ENCODE measurements at regions not wholly inside any gene's neighbourhood (a gene's known extent, or its start where the extent isn't known, plus 50 kb on each side); places are given as distances from the start of the nearest gene placed in this dataset.

DNA sequence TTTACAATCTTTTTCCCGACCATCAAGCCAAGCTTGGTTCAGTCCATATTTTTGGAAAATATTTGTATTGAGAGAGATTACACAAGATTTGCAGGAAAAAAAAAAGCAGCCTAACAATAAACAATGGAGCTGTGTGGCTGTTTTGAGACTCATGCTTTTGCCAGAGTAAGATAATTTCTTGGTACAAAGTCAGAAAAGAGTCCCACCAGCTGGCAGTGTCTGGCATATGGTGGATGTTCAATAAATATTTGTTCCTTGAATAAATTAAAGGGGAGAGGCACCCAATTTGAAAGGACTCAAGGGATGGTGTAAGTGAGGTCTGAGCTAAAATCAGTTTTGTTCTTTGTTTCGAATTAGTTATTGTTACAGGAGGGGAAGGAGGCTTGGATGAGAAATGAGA lies 78.1 kb upstream of the RPH3A start:
- no peak for TF ChIP-seq ZFP3 (CRISPR knock-in tag; IDR thresholded peaks at IDR 0.05)
- TF ChIP-seq, protein P1, sequence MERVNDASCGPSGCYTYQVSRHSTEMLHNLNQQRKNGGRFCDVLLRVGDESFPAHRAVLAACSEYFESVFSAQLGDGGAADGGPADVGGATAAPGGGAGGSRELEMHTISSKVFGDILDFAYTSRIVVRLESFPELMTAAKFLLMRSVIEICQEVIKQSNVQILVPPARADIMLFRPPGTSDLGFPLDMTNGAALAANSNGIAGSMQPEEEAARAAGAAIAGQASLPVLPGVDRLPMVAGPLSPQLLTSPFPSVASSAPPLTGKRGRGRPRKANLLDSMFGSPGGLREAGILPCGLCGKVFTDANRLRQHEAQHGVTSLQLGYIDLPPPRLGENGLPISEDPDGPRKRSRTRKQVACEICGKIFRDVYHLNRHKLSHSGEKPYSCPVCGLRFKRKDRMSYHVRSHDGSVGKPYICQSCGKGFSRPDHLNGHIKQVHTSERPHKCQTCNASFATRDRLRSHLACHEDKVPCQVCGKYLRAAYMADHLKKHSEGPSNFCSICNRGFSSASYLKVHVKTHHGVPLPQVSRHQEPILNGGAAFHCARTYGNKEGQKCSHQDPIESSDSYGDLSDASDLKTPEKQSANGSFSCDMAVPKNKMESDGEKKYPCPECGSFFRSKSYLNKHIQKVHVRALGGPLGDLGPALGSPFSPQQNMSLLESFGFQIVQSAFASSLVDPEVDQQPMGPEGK (CRISPR knock-in tag; IDR thresholded peaks at IDR 0.05; ENCODE audit: borderline replicate concordance), result no peak
- TF ChIP-seq ZNF565 (CRISPR knock-in tag; conservative IDR thresholded peaks at IDR 0.05; ENCODE audit: low read depth), result no peak
- TF ChIP-seq, protein P2, sequence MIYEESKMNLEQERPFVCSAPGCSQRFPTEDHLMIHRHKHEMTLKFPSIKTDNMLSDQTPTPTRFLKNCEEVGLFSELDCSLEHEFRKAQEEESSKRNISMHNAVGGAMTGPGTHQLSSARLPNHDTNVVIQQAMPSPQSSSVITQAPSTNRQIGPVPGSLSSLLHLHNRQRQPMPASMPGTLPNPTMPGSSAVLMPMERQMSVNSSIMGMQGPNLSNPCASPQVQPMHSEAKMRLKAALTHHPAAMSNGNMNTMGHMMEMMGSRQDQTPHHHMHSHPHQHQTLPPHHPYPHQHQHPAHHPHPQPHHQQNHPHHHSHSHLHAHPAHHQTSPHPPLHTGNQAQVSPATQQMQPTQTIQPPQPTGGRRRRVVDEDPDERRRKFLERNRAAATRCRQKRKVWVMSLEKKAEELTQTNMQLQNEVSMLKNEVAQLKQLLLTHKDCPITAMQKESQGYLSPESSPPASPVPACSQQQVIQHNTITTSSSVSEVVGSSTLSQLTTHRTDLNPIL (CRISPR knock-in tag; IDR thresholded peaks at IDR 0.05; ENCODE audit: low read depth), result no peak
- no peak for TF ChIP-seq PPARA (CRISPR knock-in tag; IDR thresholded peaks at IDR 0.05; ENCODE audit: borderline replicate concordance)
- TF ChIP-seq, protein P3, sequence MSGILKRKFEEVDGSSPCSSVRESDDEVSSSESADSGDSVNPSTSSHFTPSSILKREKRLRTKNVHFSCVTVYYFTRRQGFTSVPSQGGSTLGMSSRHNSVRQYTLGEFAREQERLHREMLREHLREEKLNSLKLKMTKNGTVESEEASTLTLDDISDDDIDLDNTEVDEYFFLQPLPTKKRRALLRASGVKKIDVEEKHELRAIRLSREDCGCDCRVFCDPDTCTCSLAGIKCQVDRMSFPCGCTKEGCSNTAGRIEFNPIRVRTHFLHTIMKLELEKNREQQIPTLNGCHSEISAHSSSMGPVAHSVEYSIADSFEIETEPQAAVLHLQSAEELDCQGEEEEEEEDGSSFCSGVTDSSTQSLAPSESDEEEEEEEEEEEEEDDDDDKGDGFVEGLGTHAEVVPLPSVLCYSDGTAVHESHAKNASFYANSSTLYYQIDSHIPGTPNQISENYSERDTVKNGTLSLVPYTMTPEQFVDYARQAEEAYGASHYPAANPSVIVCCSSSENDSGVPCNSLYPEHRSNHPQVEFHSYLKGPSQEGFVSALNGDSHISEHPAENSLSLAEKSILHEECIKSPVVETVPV (CRISPR knock-in tag; IDR thresholded peaks at IDR 0.05), result no peak
- TF ChIP-seq ARNTL (CRISPR knock-in tag; IDR thresholded peaks at IDR 0.05; ENCODE audit: borderline replicate concordance, low read depth), result no peak
- TF ChIP-seq ZNF8 (CRISPR knock-in tag; IDR thresholded peaks at IDR 0.05), result no peak
- TF ChIP-seq SNAI2 (CRISPR knock-in tag; IDR thresholded peaks at IDR 0.05), result no peak
- no peak for TF ChIP-seq ZC3H10 (CRISPR knock-in tag; IDR thresholded peaks at IDR 0.05)

Data from SK-N-SH treated with all-trans-retinoic acid at 6 μM for 48 hours (cell line).